Breast epithelium (tissue), 4 donors: ENCODE measurements at regions not wholly inside any gene's neighbourhood (a gene's known extent, or its start where the extent isn't known, plus 50 kb on each side); places are given as distances from the start of the nearest gene placed in this dataset.

Experiments
- DNase-seq, 2 donors: peaks; one replicate each; pipeline ENCODE4 v3.0.0-alpha.2; 2019; ENCODE audit warnings: low spot score in 2 of 2
- H3K27ac ChIP-seq, 2 donors: fragments of 200-600 bp; sonication (generic) in 1 of 2; one replicate each; pipeline ENCODE4 v1.5.1; 2016 to 2019; ENCODE audit warnings: mild to moderate bottlenecking in 1 of 2
- H3K27me3 ChIP-seq, 2 donors: fragments of 200-600 bp; sonication (generic) in 1 of 2; one replicate each; pipeline versions ENCODE4 v1.5.1 to v1.6.0; 2017 to 2019; ENCODE audit warnings: control low read depth in 1 of 2, mild to moderate bottlenecking in 1 of 2
- H3K36me3 ChIP-seq: fragments of 200-600 bp; one replicate; pipeline ENCODE4 v1.5.1; 2019
- H3K4me1 ChIP-seq, 2 donors: fragments of 200-600 bp; sonication (generic); one replicate each; pipeline ENCODE4 v1.5.1; 2016 to 2019; ENCODE audit warnings: control low read depth in 1 of 2
- H3K4me3 ChIP-seq, 3 donors: fragments of 200-600 bp; sonication (generic); 1 replicate in 2 of 3; 2 replicates in 1 of 3; pipeline ENCODE4 v1.5.1; 2016 to 2019; ENCODE audit warnings: mild to moderate bottlenecking in 3 of 3, moderate library complexity in 2 of 3
- H3K9me3 ChIP-seq, 2 donors: fragments of 200-600 bp; sonication (generic) in 1 of 2; one replicate each; pipeline ENCODE4 v1.5.1; 2016 to 2019; ENCODE audit warnings: control low read depth in 1 of 2
- POLR2A ChIP-seq: fragments of 450-650 bp; IDR thresholded peaks from one replicate; pipeline ENCODE4 v1.6.1; 2016; ENCODE audit warnings: antibody characterized with exemption, mild to moderate bottlenecking, moderate library complexity
- POLR2AphosphoS5 ChIP-seq, 3 donors: sonication (generic); formaldehyde crosslinking; IDR thresholded peaks; one replicate each; pipeline ENCODE4 v1.6.1; 2017; ENCODE audit warnings: antibody characterized with exemption in 3 of 3
- intact Hi-C: fragments of 100-400 bp; cut with DNase I; formaldehyde crosslinking; loops from one replicate; pipeline ENCODE4 v1.15.1; 2023; ENCODE audit warnings: low total_unique reads
- TF ChIP-seq, protein P1 (sequence below), 3 donors: fragments of 450-650 bp; IDR thresholded peaks; one replicate each; pipeline ENCODE4 v1.5.1; 2016 to 2017; ENCODE audit warnings: antibody characterized with exemption in 3 of 3, mild to moderate bottlenecking in 3 of 3, moderate library complexity in 3 of 3

- Histone ChIP-seq H3K4me1 (no peaks in the 10 kb centered on the region), H3K27ac (no peak overlapping the region), H3K27me3 (peaks cover 0 to 5% of the 10 kb centered on the region in 2 donors), H3K4me3 (no peak overlapping the region), H3K36me3 (no peaks in the 10 kb centered on the region), H3K9me3 (no peaks in the 10 kb centered on the region)
- intact Hi-C loops: no loop called here
- DNase-seq: no peak
- TF ChIP-seq POLR2AphosphoS5 (IDR thresholded peaks at IDR 0.05): no peak
- TF ChIP-seq, protein P1, sequence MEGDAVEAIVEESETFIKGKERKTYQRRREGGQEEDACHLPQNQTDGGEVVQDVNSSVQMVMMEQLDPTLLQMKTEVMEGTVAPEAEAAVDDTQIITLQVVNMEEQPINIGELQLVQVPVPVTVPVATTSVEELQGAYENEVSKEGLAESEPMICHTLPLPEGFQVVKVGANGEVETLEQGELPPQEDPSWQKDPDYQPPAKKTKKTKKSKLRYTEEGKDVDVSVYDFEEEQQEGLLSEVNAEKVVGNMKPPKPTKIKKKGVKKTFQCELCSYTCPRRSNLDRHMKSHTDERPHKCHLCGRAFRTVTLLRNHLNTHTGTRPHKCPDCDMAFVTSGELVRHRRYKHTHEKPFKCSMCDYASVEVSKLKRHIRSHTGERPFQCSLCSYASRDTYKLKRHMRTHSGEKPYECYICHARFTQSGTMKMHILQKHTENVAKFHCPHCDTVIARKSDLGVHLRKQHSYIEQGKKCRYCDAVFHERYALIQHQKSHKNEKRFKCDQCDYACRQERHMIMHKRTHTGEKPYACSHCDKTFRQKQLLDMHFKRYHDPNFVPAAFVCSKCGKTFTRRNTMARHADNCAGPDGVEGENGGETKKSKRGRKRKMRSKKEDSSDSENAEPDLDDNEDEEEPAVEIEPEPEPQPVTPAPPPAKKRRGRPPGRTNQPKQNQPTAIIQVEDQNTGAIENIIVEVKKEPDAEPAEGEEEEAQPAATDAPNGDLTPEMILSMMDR (IDR thresholded peaks at IDR 0.05): no peak
- no peak for TF ChIP-seq POLR2A
Observed at GRCh38 chrX:26019386-26019785, 118.8 kb upstream of the MAGEB18 start.

GRCh38 chrX:26026179-26026578 lies 112.0 kb upstream of the MAGEB18 start:
- intact Hi-C loops: no loop called here
- TF ChIP-seq POLR2A: no peak
- TF ChIP-seq, protein P1 (IDR thresholded peaks at IDR 0.05): no peak
- no peak for TF ChIP-seq POLR2AphosphoS5 (IDR thresholded peaks at IDR 0.05)
- no peak for DNase-seq

GRCh38 chrX:26032111-26032912 lies 105.8 kb upstream of the MAGEB18 start:
- H3K36me3 ChIP-seq: no peaks in the 10 kb centered on the region
- no peaks in the 10 kb centered on the region for H3K4me1 ChIP-seq
- H3K27me3 ChIP-seq: peaks cover 0 to 3% of the 10 kb centered on the region in 2 donors
- no peak overlapping the region for H3K4me3 ChIP-seq
- no peak overlapping the region for H3K27ac ChIP-seq
- DNase-seq: no peak
- TF ChIP-seq POLR2A (no peak), POLR2AphosphoS5 (IDR thresholded peaks at IDR 0.05) (no peak)
- TF ChIP-seq, protein P1 (IDR thresholded peaks at IDR 0.05): no peak
- no peaks in the 10 kb centered on the region for H3K9me3 ChIP-seq
- intact Hi-C loops: loop anchor here (10.0 kb wide), 1 partner anchor 1058 kb away; no protein-coding TSS in a partner anchor

More at GRCh38 chrX:26026179-26026578, 112.0 kb upstream of the MAGEB18 start:
- Histone ChIP-seq H3K36me3 (no peaks in the 10 kb centered on the region), H3K9me3 (no peaks in the 10 kb centered on the region), H3K27ac (no peak overlapping the region), H3K4me3 (no peak overlapping the region), H3K27me3 (peaks cover 0 to 3% of the 10 kb centered on the region in 2 donors), H3K4me1 (no peaks in the 10 kb centered on the region)

GRCh38 chrX:26037367-26037766 lies 100.8 kb upstream of the MAGEB18 start:
- no peaks in the 10 kb centered on the region for H3K27me3 ChIP-seq
- no peak overlapping the region for H3K4me3 ChIP-seq
- H3K36me3 ChIP-seq: no peaks in the 10 kb centered on the region
- no peak for DNase-seq
- H3K27ac ChIP-seq: no peak overlapping the region
- no peaks in the 10 kb centered on the region for H3K9me3 ChIP-seq
- intact Hi-C loops: loop anchor here (10.0 kb wide), 1 partner anchor 1063 kb away; no protein-coding TSS in a partner anchor
- no peak for TF ChIP-seq POLR2A
- H3K4me1 ChIP-seq: no peaks in the 10 kb centered on the region

- Histone ChIP-seq H3K4me3 (no peak overlapping the region), H3K27ac (no peak overlapping the region), H3K9me3 (no peaks in the 10 kb centered on the region), H3K36me3 (no peaks in the 10 kb centered on the region), H3K4me1 (no peaks in the 10 kb centered on the region), H3K27me3 (peaks cover 0 to 4% of the 10 kb centered on the region in 2 donors)
- TF ChIP-seq POLR2AphosphoS5 (IDR thresholded peaks at IDR 0.05) (no peak), POLR2A (no peak)
- TF ChIP-seq, protein P1 (IDR thresholded peaks at IDR 0.05): no peak
- intact Hi-C loops: no loop called here
- DNase-seq: no peak
Observed at GRCh38 chrX:26050099-26050498, 88.0 kb upstream of the MAGEB18 start.
